OCI-LY7 (cell line): ENCODE measurements at regions not wholly inside any gene's neighbourhood (a gene's known extent, or its start where the extent isn't known, plus 50 kb on each side); places are given as distances from the start of the nearest gene placed in this dataset.

ENCODE experiments used
- CTCF ChIP-seq: fragments of 200-600 bp; sonication (generic); conservative IDR thresholded peaks from 2 replicates; pipeline ENCODE4 v1.5.1; 2014; ENCODE audit warnings: mild to moderate bottlenecking, antibody characterized with exemption, low read length, moderate library complexity, mixed read lengths
- EZH2phosphoT487 ChIP-seq: fragments of 200-600 bp; sonication (generic); IDR thresholded peaks from 2 replicates; pipeline ENCODE4 v1.6.1; 2018; ENCODE audit warnings: low read depth, borderline replicate concordance, mild to moderate bottlenecking, mixed run types, antibody characterized with exemption, low read length, moderate library complexity, mixed read lengths

GRCh38 chr10:128481152-128481840 is 355.1 kb upstream of the MKI67 start:
- TF ChIP-seq CTCF: no peak
- TF ChIP-seq EZH2phosphoT487: no peak
